H1 (cell line): ENCODE measurements at regions not wholly inside any gene's neighbourhood (a gene's known extent, or its start where the extent isn't known, plus 50 kb on each side); places are given as distances from the start of the nearest gene placed in this dataset.

Source experiments
- CTCF ChIA-PET: fragments of 300-600 bp; sonication (Branson Sonifier 250); formaldehyde crosslinking; loops from one replicate; lab custom pipeline; 2021; ENCODE audit not compliant: partially characterized antibody; lab: Charles Lee
- POLR2A ChIA-PET: fragments of 300-600 bp; sonication (Branson Sonifier 250); formaldehyde crosslinking; loops from one replicate; lab custom pipeline; 2021; ENCODE audit warnings: inconsistent platforms; ENCODE audit not compliant: partially characterized antibody; lab: Charles Lee
- DNase-seq, 2 experiments: peaks; one replicate each; pipeline versions ENCODE4 v3.0.0 to v3.0.0-alpha.2; 2010 to 2022; ENCODE audit warnings: low spot score in 2 of 2, low read depth in 1 of 2, mixed read lengths in 1 of 2
- FAIRE-seq: peaks from 2 replicates; lab custom pipeline; 2011; peaks lifted over from hg19 to GRCh38; lab: Jason Lieb, UNC
- H2AFZ ChIP-seq: 2 replicates; pipeline ENCODE4 v1.8.1; 2012; ENCODE audit warnings: low read length, inconsistent platforms
- H2AK5ac ChIP-seq: 2 replicates; pipeline ENCODE4 v1.6.1; 2013; ENCODE audit warnings: low read depth, low read length
- H2BK120ac ChIP-seq: replicated peaks from 2 replicates; pipeline ENCODE3; 2013; ENCODE audit warnings: low read depth, low read length, inconsistent platforms
- H2BK12ac ChIP-seq: 2 replicates; pipeline ENCODE4 v1.6.1; 2013; ENCODE audit warnings: low read depth, low read length
- H2BK15ac ChIP-seq: 2 replicates; pipeline ENCODE4 v1.6.1; 2013; ENCODE audit warnings: low read length
- H2BK20ac ChIP-seq: 2 replicates; pipeline ENCODE4 v1.6.1; 2013; ENCODE audit warnings: low read length
- H2BK5ac ChIP-seq: 2 replicates; pipeline ENCODE4 v1.6.1; 2013; ENCODE audit warnings: low read depth, low read length
- H3K14ac ChIP-seq: 2 replicates; pipeline ENCODE4 v1.6.1; 2013; ENCODE audit warnings: inconsistent platforms; ENCODE audit not compliant: insufficient read length
- H3K18ac ChIP-seq: 2 replicates; pipeline ENCODE4 v1.6.1; 2013; ENCODE audit warnings: low read length; ENCODE audit errors: extremely low read depth
- H3K23ac ChIP-seq: 2 replicates; pipeline ENCODE4 v1.6.1; 2013; ENCODE audit warnings: inconsistent platforms; ENCODE audit not compliant: insufficient read length
- H3K23me2 ChIP-seq: 2 replicates; pipeline ENCODE4 v1.6.1; 2013; ENCODE audit warnings: low read depth, low read length
- H3K27ac ChIP-seq: 2 replicates; pipeline ENCODE4 v1.6.1; 2011; ENCODE audit warnings: low read depth, low read length, inconsistent platforms
- H3K27me3 ChIP-seq, 4 experiments: replicated peaks in 1 of 4; 1 replicate in 1 of 4; 2 replicates in 3 of 4; pipeline versions ENCODE4 v1.6.1 to v1.8.1; 2011 to 2013; ENCODE audit warnings: low read length in 3 of 4, mild to moderate bottlenecking in 3 of 4, inconsistent platforms in 2 of 4, mixed read lengths in 2 of 4, moderate library complexity in 1 of 4; ENCODE audit not compliant: control insufficient read depth in 3 of 4, insufficient read depth in 3 of 4; ENCODE audit errors: extremely low read depth in 1 of 4
- H3K36me3 ChIP-seq, 4 experiments: 2 replicates each; pipeline versions ENCODE4 v1.6.1 to v1.8.1; 2011 to 2013; ENCODE audit warnings: mild to moderate bottlenecking in 4 of 4, low read length in 3 of 4, moderate library complexity in 2 of 4, control low read depth in 1 of 4, inconsistent platforms in 1 of 4; ENCODE audit not compliant: insufficient read depth in 4 of 4, control insufficient read depth in 2 of 4
- H3K4ac ChIP-seq: replicated peaks from 2 replicates; pipeline ENCODE3; 2013; ENCODE audit warnings: low read length, low read depth, mixed read lengths, inconsistent platforms; ENCODE audit not compliant: insufficient read length
- H3K4me1 ChIP-seq, 4 experiments: replicated peaks in 1 of 4; 1 replicate in 1 of 4; 2 replicates in 3 of 4; pipeline versions ENCODE4 v1.6.1 to v1.8.1; 2011 to 2013; ENCODE audit warnings: low read length in 3 of 4, inconsistent platforms in 2 of 4, mixed read lengths in 1 of 4; ENCODE audit not compliant: insufficient read depth in 4 of 4, control insufficient read depth in 3 of 4
- H3K4me2 ChIP-seq, 2 experiments: 2 replicates each; pipeline versions ENCODE4 v1.6.1 to v1.8.1; 2011 to 2013; ENCODE audit warnings: low read depth in 2 of 2, low read length in 2 of 2, control low read depth in 1 of 2, inconsistent platforms in 1 of 2, mild to moderate bottlenecking in 1 of 2; ENCODE audit not compliant: insufficient read depth in 1 of 2
- H3K4me3 ChIP-seq, 4 experiments: fragments of 200-600, 300-600 bp in 1 of 4; sonication (generic), shearing (Covaris generic), sonication (Bioruptor Twin) in 1 of 4; 2 replicates each; pipeline versions ENCODE4 v1.5.1 to v1.8.1; 2011 to 2016; ENCODE audit warnings: low read length in 4 of 4, low read depth in 3 of 4, control low read depth in 2 of 4, inconsistent platforms in 2 of 4, mild to moderate bottlenecking in 2 of 4, mixed read lengths in 1 of 4, moderate library complexity in 1 of 4; ENCODE audit not compliant: insufficient read depth in 2 of 4; ENCODE audit errors: extremely low read depth in 1 of 4
- H3K56ac ChIP-seq: replicated peaks from 2 replicates; pipeline ENCODE3; 2013; ENCODE audit warnings: low read depth, mild to moderate bottlenecking, mixed read lengths, low read length, inconsistent platforms; ENCODE audit not compliant: insufficient read length
- H3K79me1 ChIP-seq: 2 replicates; pipeline ENCODE4 v1.6.1; 2013; ENCODE audit warnings: low read depth, low read length, control low read depth
- H3K79me2 ChIP-seq, 2 experiments: 2 replicates each; pipeline versions ENCODE4 v1.6.1 to v1.8.1; 2012 to 2013; ENCODE audit warnings: low read length in 2 of 2, mild to moderate bottlenecking in 2 of 2, inconsistent platforms in 1 of 2; ENCODE audit not compliant: insufficient read depth in 2 of 2, control insufficient read depth in 1 of 2
- H3K9ac ChIP-seq, 4 experiments: replicated peaks in 1 of 4; 1 replicate in 1 of 4; 2 replicates in 3 of 4; pipeline versions ENCODE4 v1.6.1 to v1.8.1; 2011 to 2013; ENCODE audit warnings: low read depth in 3 of 4, low read length in 3 of 4, control low read depth in 2 of 4, mild to moderate bottlenecking in 2 of 4, moderate library complexity in 2 of 4, inconsistent platforms in 1 of 4; ENCODE audit errors: extremely low read depth in 1 of 4
- H3K9me3 ChIP-seq, 2 experiments: 2 replicates each; pipeline versions ENCODE4 v1.6.1 to v1.8.1; 2012 to 2013; ENCODE audit warnings: mild to moderate bottlenecking in 2 of 2, moderate library complexity in 2 of 2, control low read depth in 1 of 2, inconsistent platforms in 1 of 2, low read depth in 1 of 2, low read length in 1 of 2, mixed read lengths in 1 of 2; ENCODE audit not compliant: insufficient read depth in 2 of 2
- H4K20me1 ChIP-seq, 2 experiments: replicated peaks in 1 of 2; 2 replicates each; pipeline versions ENCODE3 to v1.8.1; 2011 to 2013; ENCODE audit warnings: inconsistent platforms in 2 of 2, low read length in 2 of 2, mild to moderate bottlenecking in 1 of 2; ENCODE audit not compliant: insufficient read depth in 2 of 2, control insufficient read depth in 1 of 2
- H4K5ac ChIP-seq: 2 replicates; pipeline ENCODE4 v1.6.1; 2013; ENCODE audit warnings: low read length, low read depth, mixed read lengths, inconsistent platforms; ENCODE audit not compliant: insufficient read length
- H4K8ac ChIP-seq: 2 replicates; pipeline ENCODE4 v1.8.0; 2013; ENCODE audit warnings: mild to moderate bottlenecking, moderate library complexity, low read length, inconsistent platforms; ENCODE audit not compliant: insufficient read depth; ENCODE audit errors: extremely low read depth
- H4K91ac ChIP-seq: replicated peaks from 2 replicates; pipeline ENCODE3; 2013; ENCODE audit warnings: low read length, mixed read lengths, inconsistent platforms; ENCODE audit not compliant: insufficient read length
- ASH2L ChIP-seq: fragments of 200-600, 300-600 bp; sonication (generic); IDR thresholded peaks from one replicate; pipeline ENCODE4 v1.7.1; 2017; ENCODE audit warnings: low read length
- BACH1 ChIP-seq: IDR thresholded peaks from 2 replicates; pipeline ENCODE4 v1.6.1; 2012; ENCODE audit warnings: low read length, improper control_type of control experiment
- CBX5 ChIP-seq: fragments of 300-800, 300-1000 bp; sonication (generic); IDR thresholded peaks from 2 replicates; pipeline ENCODE4 v1.7.1; 2016; ENCODE audit warnings: antibody characterized with exemption, low read length, low read depth
- CHD1 ChIP-seq: IDR thresholded peaks from 2 replicates; pipeline ENCODE4 v1.6.1; 2012; ENCODE audit warnings: low read depth, low read length, improper control_type of control experiment
- E2F6 ChIP-seq: IDR thresholded peaks from 2 replicates; pipeline ENCODE4 v1.6.1; 2012; ENCODE audit warnings: inconsistent platforms
- EZH2 ChIP-seq: fragments of 200-600 bp; sonication (generic); IDR thresholded peaks from 2 replicates; pipeline ENCODE4 v1.7.1; 2012; ENCODE audit warnings: low read depth, mild to moderate bottlenecking, moderate library complexity, low read length, inconsistent platforms; ENCODE audit not compliant: severe bottlenecking
- GABPA ChIP-seq: IDR thresholded peaks from 2 replicates; pipeline ENCODE4 v1.6.1; 2011; ENCODE audit warnings: mild to moderate bottlenecking, low read length, moderate library complexity, borderline replicate concordance; ENCODE audit not compliant: insufficient read depth
- KDM4A ChIP-seq: IDR thresholded peaks from one replicate; pipeline ENCODE4 v1.7.1; 2012; ENCODE audit warnings: low read depth, mild to moderate bottlenecking, moderate library complexity, low read length, inconsistent platforms; ENCODE audit not compliant: severe bottlenecking
- SIN3A ChIP-seq, 2 experiments: IDR thresholded peaks in 1 of 2; conservative IDR thresholded peaks in 1 of 2; 2 replicates each; pipeline ENCODE4 v1.6.1; 2011 to 2012; ENCODE audit warnings: low read length in 2 of 2, improper control_type of control experiment in 1 of 2, low read depth in 1 of 2, mild to moderate bottlenecking in 1 of 2
- SUZ12 ChIP-seq: fragments of 200-600 bp; sonication (generic); IDR thresholded peaks from 2 replicates; pipeline ENCODE4 v1.6.1; 2012; ENCODE audit warnings: mild to moderate bottlenecking, inconsistent platforms, low read length, moderate library complexity, mixed read lengths
- TAF1 ChIP-seq: IDR thresholded peaks from 2 replicates; pipeline ENCODE4 v1.6.1; 2011; ENCODE audit warnings: mild to moderate bottlenecking, low read depth, low read length
- TF ChIP-seq, protein P1 (sequence below): IDR thresholded peaks from 2 replicates; pipeline ENCODE4 v1.6.1; 2012; ENCODE audit warnings: low read length, inconsistent platforms

GRCh38 chr14:55782166-55782565, 202.2 kb downstream of the KTN1 start:
- H3K79me2 ChIP-seq = no peaks in the 10 kb centered on the region
- no peaks in the 10 kb centered on the region for H4K20me1 ChIP-seq
- H2AK5ac ChIP-seq = no peak overlapping the region
- H3K23ac ChIP-seq = no peak overlapping the region
- no peak overlapping the region for H3K9ac ChIP-seq
- H3K18ac ChIP-seq = no peak overlapping the region
- H3K27ac ChIP-seq = no peak overlapping the region
- DNase-seq = no peak
- H4K8ac ChIP-seq = no peak overlapping the region
- H3K79me1 ChIP-seq = no peaks in the 10 kb centered on the region
- no peaks in the 10 kb centered on the region for H3K9me3 ChIP-seq
- H2BK15ac ChIP-seq = no peak overlapping the region
- no peaks in the 10 kb centered on the region for H3K23me2 ChIP-seq
- H3K27me3 ChIP-seq = no peaks in the 10 kb centered on the region
- H3K4me1 ChIP-seq = no peaks in the 10 kb centered on the region
- FAIRE-seq = no peak
- H4K91ac ChIP-seq = no peak overlapping the region
- H2BK5ac ChIP-seq = no peak overlapping the region
- no peak overlapping the region for H3K4me3 ChIP-seq
- CTCF ChIA-PET = no interaction called here
- H3K36me3 ChIP-seq = no peaks in the 10 kb centered on the region
- H3K14ac ChIP-seq = no peak overlapping the region
- H4K5ac ChIP-seq = no peak overlapping the region
- H2BK12ac ChIP-seq = no peak overlapping the region
- H2BK120ac ChIP-seq = no peak overlapping the region
- H2BK20ac ChIP-seq = no peak overlapping the region
- H3K56ac ChIP-seq = no peak overlapping the region
- TF ChIP-seq SIN3A (conservative IDR thresholded peaks at IDR 0.05 in 1 of 2, IDR thresholded peaks at IDR 0.05 in 1 of 2; ENCODE audit: low read depth in 1 of 2, low read length in 2 of 2) (no peak), EZH2 (no peak), E2F6 (no peak), BACH1 (no peak), SUZ12 (no peak), GABPA (no peak), CBX5 (no peak), KDM4A (no peak), ASH2L (no peak), CHD1 (no peak), TAF1 (no peak)
- TF ChIP-seq, protein P1, sequence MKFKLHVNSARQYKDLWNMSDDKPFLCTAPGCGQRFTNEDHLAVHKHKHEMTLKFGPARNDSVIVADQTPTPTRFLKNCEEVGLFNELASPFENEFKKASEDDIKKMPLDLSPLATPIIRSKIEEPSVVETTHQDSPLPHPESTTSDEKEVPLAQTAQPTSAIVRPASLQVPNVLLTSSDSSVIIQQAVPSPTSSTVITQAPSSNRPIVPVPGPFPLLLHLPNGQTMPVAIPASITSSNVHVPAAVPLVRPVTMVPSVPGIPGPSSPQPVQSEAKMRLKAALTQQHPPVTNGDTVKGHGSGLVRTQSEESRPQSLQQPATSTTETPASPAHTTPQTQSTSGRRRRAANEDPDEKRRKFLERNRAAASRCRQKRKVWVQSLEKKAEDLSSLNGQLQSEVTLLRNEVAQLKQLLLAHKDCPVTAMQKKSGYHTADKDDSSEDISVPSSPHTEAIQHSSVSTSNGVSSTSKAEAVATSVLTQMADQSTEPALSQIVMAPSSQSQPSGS = no peak
- POLR2A ChIA-PET = interaction anchor here (0.7 kb wide), 1 partner anchor 274 kb away, joined by 3 read pairs; no protein-coding TSS in a partner anchor
- no peak overlapping the region for H3K4ac ChIP-seq
- no peak overlapping the region for H2AFZ ChIP-seq
- no peak overlapping the region for H3K4me2 ChIP-seq
